ENCODE measurements at regions not wholly inside any gene's neighbourhood (a gene's known extent, or its start where the extent isn't known, plus 50 kb on each side); places are given as distances from the start of the nearest gene placed in this dataset.

- no peak for TF ChIP-seq CTCF (IDR thresholded peaks at IDR 0.05; ENCODE audit: extremely low read depth in 1 of 2, insufficient read depth in 1 of 2, low read depth in 1 of 2, low read length in 2 of 2)
- TF ChIP-seq JUN (IDR thresholded peaks at IDR 0.05; ENCODE audit: borderline replicate concordance, insufficient read depth, insufficient read length, low read depth), result no peak
- TF ChIP-seq EZH2 (IDR thresholded peaks at IDR 0.05; ENCODE audit: borderline replicate concordance, low read depth, low read length, severe bottlenecking), result no peak
- no peak for TF ChIP-seq POLR2A (IDR thresholded peaks at IDR 0.05; ENCODE audit: low read depth, low read length)
- no peak for TF ChIP-seq MYC (IDR thresholded peaks at IDR 0.05; ENCODE audit: low read depth, low read length)
- TF ChIP-seq POLR2AphosphoS5 (IDR thresholded peaks at IDR 0.05; ENCODE audit: insufficient read depth, low read depth, low read length), result no peak
- TF ChIP-seq MAX (IDR thresholded peaks at IDR 0.05; ENCODE audit: insufficient read depth, insufficient read length), result no peak
Observed at GRCh38 chr20:50295762-50296449, 105.3 kb downstream of the CEBPB start.

Measured in endothelial cell of umbilical vein (primary cell).